WTC11 (cell line): ENCODE measurements at regions not wholly inside any gene's neighbourhood (a gene's known extent, or its start where the extent isn't known, plus 50 kb on each side); places are given as distances from the start of the nearest gene placed in this dataset.

Source experiments
- ATAC-seq: fragments of 200-7000 bp; cut with Tn5 transposase; 2 replicates; pipeline ENCODE4 v1.10.0; 2021; ENCODE audit warnings: mild to moderate bottlenecking, moderate library complexity
- CTCF ChIA-PET: fragments of 300-600 bp; sonication (Branson Sonifier 250); formaldehyde crosslinking; loops from one replicate; lab custom pipeline; 2021; ENCODE audit warnings: antibody characterized with exemption; lab: Charles Lee
- POLR2A ChIA-PET: fragments of 350-600 bp; sonication (Branson Sonifier 250); formaldehyde crosslinking; loops from one replicate; lab custom pipeline; 2021; ENCODE audit warnings: antibody characterized with exemption; lab: Charles Lee
- DNase-seq: peaks from one replicate; pipeline ENCODE4 v3.0.0; 2021; ENCODE audit warnings: low spot score
- H3K27ac Mint-ChIP-seq: 2 replicates; pipeline ENCODE4 v1.8.0; 2021; ENCODE audit warnings: mixed read lengths
- H3K27me3 Mint-ChIP-seq: 2 replicates; pipeline ENCODE4 v1.8.0; 2021; ENCODE audit warnings: low read depth, mild to moderate bottlenecking, moderate library complexity, mixed read lengths
- H3K36me3 Mint-ChIP-seq: 2 replicates; pipeline ENCODE4 v1.8.0; 2021; ENCODE audit warnings: mixed read lengths
- H3K4me1 Mint-ChIP-seq: 2 replicates; pipeline ENCODE4 v1.8.0; 2022; ENCODE audit warnings: mixed read lengths
- H3K4me3 Mint-ChIP-seq: 2 replicates; pipeline ENCODE4 v1.8.0; 2021; ENCODE audit warnings: mild to moderate bottlenecking, moderate library complexity, mixed read lengths
- H3K9me3 Mint-ChIP-seq: 2 replicates; pipeline ENCODE4 v1.8.0; 2021; ENCODE audit warnings: mixed read lengths
- AFF4 ChIP-seq: sonication (generic); formaldehyde crosslinking; IDR thresholded peaks from 2 replicates; pipeline ENCODE4 v1.8.1; 2023; ENCODE audit warnings: mild to moderate bottlenecking, missing genetic modification reagents, borderline replicate concordance
- AR ChIP-seq: fragments of 250-450 bp; sonication (Bioruptor Pico); IDR thresholded peaks from 2 replicates; pipeline ENCODE4 v1.9.0; 2021; ENCODE audit warnings: mild to moderate bottlenecking
- CREM ChIP-seq: sonication (generic); formaldehyde crosslinking; IDR thresholded peaks from 2 replicates; pipeline ENCODE4 v1.8.1; 2022; ENCODE audit warnings: mild to moderate bottlenecking, missing genetic modification reagents, moderate library complexity
- E2F1 ChIP-seq: sonication (generic); formaldehyde crosslinking; IDR thresholded peaks from 2 replicates; pipeline ENCODE4 v1.8.0; 2022; ENCODE audit warnings: mild to moderate bottlenecking, missing genetic modification reagents
- ELF4 ChIP-seq: sonication (generic); formaldehyde crosslinking; IDR thresholded peaks from 2 replicates; pipeline ENCODE4 v1.8.1; 2022; ENCODE audit warnings: low read depth, mild to moderate bottlenecking, moderate library complexity, missing genetic modification reagents
- ERG ChIP-seq: fragments of 250-450 bp; sonication (Bioruptor Pico); IDR thresholded peaks from 2 replicates; pipeline ENCODE4 v1.8.0; 2021; ENCODE audit warnings: mild to moderate bottlenecking
- FOXP4 ChIP-seq: sonication (generic); formaldehyde crosslinking; IDR thresholded peaks from 2 replicates; pipeline ENCODE4 v1.8.0; 2022; ENCODE audit warnings: mild to moderate bottlenecking, missing genetic modification reagents
- HMGA2 ChIP-seq: fragments of 250-450 bp; sonication (Bioruptor Pico); IDR thresholded peaks from 2 replicates; pipeline ENCODE4 v1.4.0; 2021; ENCODE audit warnings: mild to moderate bottlenecking, moderate library complexity
- IRF1 ChIP-seq: sonication (generic); formaldehyde crosslinking; IDR thresholded peaks from 2 replicates; pipeline ENCODE4 v1.8.0; 2023; ENCODE audit warnings: missing genetic modification reagents
- MXD4 ChIP-seq: fragments of 250-450 bp; sonication (Bioruptor Pico); IDR thresholded peaks from 2 replicates; pipeline ENCODE4 v1.8.0; 2021; ENCODE audit warnings: mild to moderate bottlenecking, moderate library complexity, borderline replicate concordance
- NR2C2 ChIP-seq: sonication (generic); formaldehyde crosslinking; IDR thresholded peaks from 2 replicates; pipeline ENCODE4 v1.8.0; 2022; ENCODE audit warnings: mild to moderate bottlenecking, missing genetic modification reagents
- SOX15 ChIP-seq: fragments of 250-450 bp; sonication (Bioruptor Pico); IDR thresholded peaks from 2 replicates; pipeline ENCODE4 v1.9.0; 2021; ENCODE audit warnings: mild to moderate bottlenecking
- TCF7 ChIP-seq: sonication (generic); formaldehyde crosslinking; IDR thresholded peaks from 2 replicates; pipeline ENCODE4 v1.8.0; 2022; ENCODE audit warnings: mild to moderate bottlenecking, low read depth, missing genetic modification reagents, moderate library complexity
- ZBTB21 ChIP-seq: sonication (generic); formaldehyde crosslinking; IDR thresholded peaks from 2 replicates; pipeline ENCODE4 v1.8.1; 2023; ENCODE audit warnings: mild to moderate bottlenecking, missing genetic modification reagents, borderline replicate concordance
- ZMAT4 ChIP-seq: fragments of 250-450 bp; sonication (Bioruptor Pico); IDR thresholded peaks from 2 replicates; pipeline ENCODE4 v1.9.0; 2021; ENCODE audit warnings: mild to moderate bottlenecking
- ZNF121 ChIP-seq: sonication (generic); formaldehyde crosslinking; IDR thresholded peaks from 2 replicates; pipeline ENCODE4 v1.8.0; 2023; ENCODE audit warnings: missing genetic modification reagents
- ZNF219 ChIP-seq: sonication (generic); formaldehyde crosslinking; IDR thresholded peaks from 2 replicates; pipeline ENCODE4 v1.8.0; 2023; ENCODE audit warnings: missing genetic modification reagents, mild to moderate bottlenecking, borderline replicate concordance
- ZNF263 ChIP-seq: sonication (generic); formaldehyde crosslinking; IDR thresholded peaks from 2 replicates; pipeline ENCODE4 v1.8.1; 2022; ENCODE audit warnings: low read depth, mild to moderate bottlenecking, moderate library complexity, missing genetic modification reagents
- ZNF396 ChIP-seq: fragments of 250-450 bp; sonication (Bioruptor Pico); IDR thresholded peaks from 2 replicates; pipeline ENCODE4 v1.8.0; 2021; ENCODE audit warnings: mild to moderate bottlenecking, moderate library complexity, borderline replicate concordance

GRCh38 chrX:150236327-150236726 is 126.8 kb upstream of the MAMLD1 start:
- POLR2A ChIA-PET, result no interaction called here
- DNase-seq (no peak), ATAC-seq (no peak)
- Mint-ChIP-seq H3K27me3 (peaks cover 9% of the 10 kb centered on the region; the same call in 1 of the 2 replicates), H3K9me3 (no peaks in the 10 kb centered on the region), H3K36me3 (no peaks in the 10 kb centered on the region), H3K4me3 (no peak overlapping the region), H3K27ac (no peak overlapping the region), H3K4me1 (no peaks in the 10 kb centered on the region)
- no peak for TF ChIP-seq ZNF121
- TF ChIP-seq HMGA2, result no peak
- TF ChIP-seq ZNF396 (CRISPR knock-in tag), result no peak
- no peak for TF ChIP-seq SOX15 (CRISPR knock-in tag)
- TF ChIP-seq TCF7 (CRISPR knock-in tag), result no peak
- no peak for TF ChIP-seq ZBTB21 (CRISPR knock-in tag)
- no peak for TF ChIP-seq ZNF263 (CRISPR knock-in tag)
- TF ChIP-seq NR2C2 (CRISPR knock-in tag), result no peak
- no peak for TF ChIP-seq ZNF219 (CRISPR knock-in tag)
- TF ChIP-seq FOXP4 (CRISPR knock-in tag), result no peak
- no peak for TF ChIP-seq CREM (CRISPR knock-in tag)
- TF ChIP-seq ERG (CRISPR knock-in tag), result no peak
- no peak for TF ChIP-seq E2F1
- no peak for TF ChIP-seq ELF4 (CRISPR knock-in tag)
- CTCF ChIA-PET, result no interaction called here

- no peaks in the 10 kb centered on the region for H3K4me1 Mint-ChIP-seq
- no peaks in the 10 kb centered on the region for H3K36me3 Mint-ChIP-seq
- no peak for TF ChIP-seq ZMAT4
- TF ChIP-seq ZNF219 (CRISPR knock-in tag), result no peak
- no peak for TF ChIP-seq IRF1 (CRISPR knock-in tag)
- no peak for TF ChIP-seq MXD4
- TF ChIP-seq AR, result no peak
- no peak for TF ChIP-seq AFF4 (CRISPR knock-in tag)
- DNase-seq (no peak), ATAC-seq (peak; percentile 44; the same call in 1 of the 2 replicates)
- ChIA-PET POLR2A (no interaction called here), CTCF (no interaction called here)
- H3K27me3 Mint-ChIP-seq, result peaks cover 6% of the 10 kb centered on the region
- H3K4me3 Mint-ChIP-seq, result no peak overlapping the region
- H3K9me3 Mint-ChIP-seq, result no peaks in the 10 kb centered on the region
- no peak overlapping the region for H3K27ac Mint-ChIP-seq
Measured at GRCh38 chrX:150238632-150239382, 124.3 kb upstream of the MAMLD1 start.
